Left lobe of liver (tissue), 2 donors: ENCODE measurements at regions not wholly inside any gene's neighbourhood (a gene's known extent, or its start where the extent isn't known, plus 50 kb on each side); places are given as distances from the start of the nearest gene placed in this dataset.
A peak's percentile ranks its signal among the peaks of the same experiment; 100 is the strongest.

Source experiments
- ATAC-seq: fragments of 200-7000 bp; cut with Tn5 transposase; one replicate; pipeline ENCODE4 v1.9.1; 2020; ENCODE audit warnings: mild to moderate bottlenecking, moderate library complexity
- DNase-seq: peaks from one replicate; pipeline ENCODE4 v3.0.0-alpha.2; 2020; ENCODE audit warnings: low spot score
- donor health status: DM: no; HTN: no; CAD: no; lungs with moderate emphysema.
- donor health status: DM: no; HTN: yes; CAD: no.

- DNase-seq: no peak
- ATAC-seq: peak; percentile 70
These were observed 52.1 kb downstream of the MPP7 start for GRCh38 chr10:28250782-28251181.

DNA sequence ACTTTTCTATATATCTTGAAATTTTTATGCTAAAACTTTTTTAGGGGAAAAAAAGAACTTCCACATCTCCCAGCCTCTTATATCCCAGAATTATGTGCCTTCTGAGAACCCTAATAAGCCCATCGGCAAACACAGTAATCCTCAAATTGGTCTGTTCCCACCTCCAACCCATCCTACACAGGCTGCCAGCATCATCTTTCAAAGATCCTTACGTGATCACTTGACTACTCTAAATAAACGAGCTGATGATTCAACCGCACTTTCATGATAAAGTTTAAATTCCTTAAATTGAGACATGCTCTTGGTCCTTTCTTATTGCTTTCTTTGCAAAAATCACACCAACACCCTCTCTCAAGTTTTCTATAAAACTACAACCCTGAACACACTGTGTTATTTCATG, 52.5 kb downstream of the MPP7 start:
- ATAC-seq (no peak), DNase-seq (no peak)

GRCh38 chr10:28249512-28249911, 53.4 kb downstream of the MPP7 start:
- ATAC-seq (no peak), DNase-seq (no peak)

- ATAC-seq: no peak
- DNase-seq: no peak
These were observed 54.8 kb downstream of the MPP7 start for GRCh38 chr10:28248092-28248491.

DNA sequence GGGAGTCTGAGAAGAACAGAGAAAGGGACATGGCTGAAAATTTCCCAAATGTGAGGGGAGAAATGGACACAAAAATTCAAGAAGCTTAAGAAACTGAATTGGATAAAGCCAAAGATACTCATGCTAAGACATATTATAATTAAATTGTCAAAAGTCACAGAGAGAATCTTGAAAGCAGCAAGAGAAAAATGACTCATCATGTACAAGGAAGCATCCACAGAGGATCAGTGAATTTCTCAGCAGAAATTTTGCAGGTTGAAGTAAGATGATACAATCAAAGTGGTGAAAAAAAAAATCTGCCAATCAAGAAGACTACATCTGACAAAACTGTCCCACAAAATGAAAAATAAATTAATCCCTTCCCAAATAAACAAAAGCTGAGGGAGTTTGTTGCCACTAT, 56.8 kb downstream of the MPP7 start:
- ATAC-seq: no peak
- DNase-seq: no peak

DNA sequence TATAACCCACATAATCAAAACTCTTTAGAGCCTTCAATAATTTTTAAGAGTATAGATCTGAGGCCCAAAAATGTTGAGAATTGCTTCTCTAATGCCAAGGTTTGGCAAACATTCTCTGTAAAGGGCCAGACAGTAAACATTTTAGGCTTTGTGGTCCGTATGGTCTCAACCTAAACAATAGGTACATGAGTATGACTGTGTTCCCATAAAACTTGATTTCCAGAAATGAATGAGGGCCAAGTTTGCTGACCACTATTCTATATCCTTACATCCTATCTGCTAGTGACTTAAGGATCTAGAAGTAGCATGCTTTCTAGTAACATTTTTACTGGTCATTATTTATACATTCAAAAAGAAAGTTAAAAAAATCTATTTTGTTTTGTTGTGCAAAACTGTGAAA, 58.9 kb downstream of the MPP7 start:
- DNase-seq: no peak
- no peak for ATAC-seq

- ATAC-seq: no peak
- no peak for DNase-seq
These were observed 60.2 kb downstream of the MPP7 start for GRCh38 chr10:28242555-28243204.

- ATAC-seq (peak; percentile 98), DNase-seq (no peak)
These were observed 61.0 kb downstream of the MPP7 start for GRCh38 chr10:28241741-28242399.

- DNase-seq: no peak
These were observed 62.5 kb downstream of the MPP7 start for GRCh38 chr10:28240400-28240799.

DNA sequence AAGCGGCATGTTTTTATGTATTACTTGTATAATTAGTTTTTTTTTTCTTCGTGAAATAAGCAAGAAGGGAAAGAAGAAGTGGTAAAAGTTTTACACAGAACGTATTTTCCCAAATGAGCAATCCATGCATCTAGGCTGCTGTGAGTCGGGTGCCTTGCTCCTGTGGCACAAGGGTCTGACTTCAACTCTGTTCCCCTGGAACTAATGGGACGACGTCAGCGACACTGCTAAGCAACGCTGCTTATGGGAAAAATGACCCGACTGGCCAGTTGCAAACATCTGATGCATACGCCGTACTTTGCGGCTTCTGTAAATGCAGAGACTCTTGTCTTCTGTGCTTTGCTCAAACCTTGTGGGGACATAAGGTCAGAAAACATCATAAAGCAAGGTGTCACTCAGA, 66.3 kb downstream of the MPP7 start:
- DNase-seq: no peak
- no peak for ATAC-seq

More at GRCh38 chr10:28240400-28240799, 62.5 kb downstream of the MPP7 start:
- no peak for ATAC-seq

DNA sequence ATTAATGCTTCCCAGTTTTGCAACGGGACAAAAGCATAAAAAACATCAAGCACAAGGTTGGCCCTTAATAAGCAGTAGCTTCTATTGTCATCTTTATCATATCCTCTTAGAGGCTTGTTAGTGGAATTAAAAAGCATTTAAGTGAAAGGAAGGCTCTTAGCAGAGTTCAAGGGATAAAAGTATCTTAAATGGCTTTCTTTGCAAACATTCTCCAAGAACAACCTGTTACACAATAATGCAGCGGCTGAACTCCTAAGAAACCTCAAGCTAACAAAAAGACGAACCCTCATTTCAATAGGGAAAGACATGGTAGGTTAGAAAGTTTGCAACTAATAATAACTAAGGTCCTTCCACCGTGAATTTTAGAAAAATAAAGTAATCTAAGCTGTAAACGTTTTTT, 82.1 kb downstream of the MPP7 start:
- no peak for DNase-seq
- ATAC-seq: no peak

- no peak for ATAC-seq
These were observed 83.6 kb downstream of the MPP7 start for GRCh38 chr10:28219251-28219650.

DNA sequence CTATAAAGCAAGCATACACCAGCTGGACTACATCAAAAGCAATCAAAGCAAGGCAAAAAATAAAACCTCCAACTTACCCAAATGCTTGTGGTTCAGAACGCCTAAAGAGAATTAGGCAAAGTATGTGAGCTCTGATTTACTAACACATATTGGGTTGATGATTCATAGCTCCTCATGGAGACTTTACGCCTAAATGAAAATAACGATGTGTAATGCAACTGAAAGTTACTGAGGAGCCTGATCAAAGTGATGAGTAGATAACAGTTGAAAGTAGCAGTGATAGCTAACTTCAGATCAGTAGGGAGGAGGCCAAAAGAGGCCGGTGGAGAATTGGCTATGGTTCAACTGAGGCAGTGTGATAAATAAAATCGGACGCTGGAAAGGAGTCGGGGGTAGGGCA, 85.0 kb downstream of the MPP7 start:
- ATAC-seq: no peak
- no peak for DNase-seq

More at GRCh38 chr10:28219251-28219650, 83.6 kb downstream of the MPP7 start:
- no peak for DNase-seq

- DNase-seq (no peak), ATAC-seq (no peak)
These were observed 86.9 kb downstream of the MPP7 start for GRCh38 chr10:28215930-28216329.

DNA sequence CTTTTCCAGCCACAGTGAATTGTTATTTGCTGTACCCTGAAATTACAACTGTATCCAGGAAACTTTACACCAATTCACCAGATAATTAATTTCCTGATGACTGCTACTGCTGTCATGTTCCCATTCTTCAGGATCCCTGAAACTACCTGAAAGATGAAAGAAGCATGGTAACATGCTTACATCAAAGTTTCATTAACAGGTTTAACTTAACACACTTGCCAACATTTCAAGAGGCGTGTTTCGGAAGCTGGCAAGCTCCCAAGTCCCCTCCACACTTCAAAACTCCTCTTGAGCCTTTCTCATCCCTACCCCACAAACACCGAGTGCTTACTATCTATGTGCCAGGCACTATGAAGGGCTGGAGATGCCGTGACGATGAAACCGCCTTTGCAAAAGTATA, 88.6 kb downstream of the MPP7 start:
- no peak for DNase-seq
- ATAC-seq: no peak

DNA sequence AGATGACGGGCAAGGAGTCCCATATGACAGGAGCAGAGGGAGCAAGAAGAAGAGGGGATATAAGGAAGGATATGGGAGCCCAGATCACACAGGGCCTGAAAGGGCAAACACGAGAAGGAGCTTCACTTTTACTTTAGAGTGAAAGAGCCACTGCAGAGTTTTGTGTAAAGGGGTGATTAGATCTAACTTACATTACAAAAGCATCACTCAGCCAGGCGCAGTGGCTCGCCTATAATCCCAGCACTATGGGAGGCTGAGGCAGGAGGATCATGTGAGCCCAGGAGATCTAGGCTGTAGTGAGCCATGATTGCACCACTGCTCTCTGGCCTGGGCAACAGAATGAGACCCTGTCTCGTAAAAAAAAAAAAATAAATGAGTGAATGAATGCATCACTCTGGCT, 91.1 kb downstream of the MPP7 start:
- no peak for ATAC-seq
- no peak for DNase-seq

GRCh38 chr10:28207799-28208198, 95.1 kb downstream of the MPP7 start:
- ATAC-seq (no peak), DNase-seq (no peak)

GRCh38 chr10:28202941-28203352, 99.9 kb downstream of the MPP7 start:
- ATAC-seq: peak; percentile 84
- no peak for DNase-seq

GRCh38 chr10:28201410-28202400, 101.2 kb downstream of the MPP7 start:
- no peak for ATAC-seq

GRCh38 chr10:28200775-28201174, 102.1 kb downstream of the MPP7 start:
- no peak for DNase-seq
- no peak for ATAC-seq

More at GRCh38 chr10:28201410-28202400, 101.2 kb downstream of the MPP7 start:
- DNase-seq: no peak

DNA sequence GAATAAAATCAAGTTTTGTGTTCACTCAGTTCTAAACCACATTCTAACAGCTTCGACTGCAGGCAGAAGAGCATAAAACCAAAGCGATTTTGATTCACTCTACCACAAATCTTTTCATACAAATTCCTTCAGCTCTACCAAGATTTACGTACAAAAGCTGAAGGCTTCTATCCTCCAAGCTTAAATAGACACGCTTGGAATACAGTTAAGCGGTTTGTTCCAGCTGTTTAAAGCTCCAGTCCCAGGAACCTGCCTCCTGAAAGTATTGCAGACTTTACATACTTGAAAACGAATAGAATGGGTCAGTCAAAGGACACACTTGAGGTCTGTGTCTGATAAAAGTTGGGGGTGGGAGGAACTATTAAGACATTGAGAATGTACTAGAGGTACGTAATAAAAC, 102.9 kb downstream of the MPP7 start:
- DNase-seq (no peak), ATAC-seq (no peak)

- ATAC-seq (no peak), DNase-seq (no peak)
These were observed 112.7 kb downstream of the MPP7 start for GRCh38 chr10:28190196-28190595.
